HEK293T (cell line): ENCODE measurements at regions not wholly inside any gene's neighbourhood (a gene's known extent, or its start where the extent isn't known, plus 50 kb on each side); places are given as distances from the start of the nearest gene placed in this dataset.

ENCODE experiments used
- CTCF ChIA-PET: fragments of 350-600 bp; formaldehyde crosslinking; extraction: SDS; loops from one replicate; lab custom pipeline; 2021; ENCODE audit warnings: antibody characterized with exemption, inconsistent platforms; lab: Yijun Ruan, JAX
- POLR2A ChIA-PET: fragments of 350-600 bp; formaldehyde crosslinking; extraction: SDS; loops from one replicate; lab custom pipeline; 2020; ENCODE audit warnings: antibody characterized with exemption, inconsistent platforms; lab: Yijun Ruan, JAX
- DNase-seq: peaks from one replicate; pipeline ENCODE4 v3.0.0; 2012; ENCODE audit warnings: mixed read lengths; ENCODE audit errors: extremely low spot score
- ARNT ChIP-seq: fragments of 450-650 bp; IDR thresholded peaks from 2 replicates; pipeline ENCODE4 v1.6.1; 2017; ENCODE audit warnings: mild to moderate bottlenecking
- BHLHE40 ChIP-seq: fragments of 450-650 bp; IDR thresholded peaks from 2 replicates; pipeline ENCODE4 v1.6.1; 2016; ENCODE audit warnings: mild to moderate bottlenecking, moderate library complexity, borderline replicate concordance
- CTBP1 ChIP-seq: fragments of 450-650 bp; IDR thresholded peaks from 2 replicates; pipeline ENCODE4 v1.6.1; 2016; ENCODE audit warnings: borderline replicate concordance
- ELF4 ChIP-seq: fragments of 450-650 bp; IDR thresholded peaks from 2 replicates; pipeline ENCODE4 v1.6.1; 2017; ENCODE audit warnings: antibody characterized with exemption
- FOXA1 ChIP-seq: fragments of 450-650 bp; IDR thresholded peaks from 2 replicates; pipeline ENCODE4 v1.6.1; 2016; ENCODE audit warnings: mild to moderate bottlenecking
- FOXK2 ChIP-seq: fragments of 450-650 bp; IDR thresholded peaks from 2 replicates; pipeline ENCODE4 v1.6.1; 2016; ENCODE audit warnings: mild to moderate bottlenecking
- FOXM1 ChIP-seq: fragments of 450-650 bp; IDR thresholded peaks from 2 replicates; pipeline ENCODE4 v1.6.1; 2017; ENCODE audit warnings: mild to moderate bottlenecking, borderline replicate concordance
- HDGF ChIP-seq: fragments of 450-650 bp; IDR thresholded peaks from 2 replicates; pipeline ENCODE4 v1.6.1; 2017; ENCODE audit warnings: antibody characterized with exemption, borderline replicate concordance
- L3MBTL2 ChIP-seq: fragments of 450-650 bp; conservative IDR thresholded peaks from 2 replicates; pipeline ENCODE4 v1.6.1; 2016; ENCODE audit warnings: mild to moderate bottlenecking
- LEF1 ChIP-seq: fragments of 450-650 bp; IDR thresholded peaks from 2 replicates; pipeline ENCODE4 v1.6.1; 2017; ENCODE audit warnings: mild to moderate bottlenecking, borderline replicate concordance
- NFRKB ChIP-seq: fragments of 450-650 bp; IDR thresholded peaks from 2 replicates; pipeline ENCODE4 v1.6.1; 2016; ENCODE audit warnings: mild to moderate bottlenecking, moderate library complexity
- SP1 ChIP-seq: fragments of 450-650 bp; IDR thresholded peaks from 2 replicates; pipeline ENCODE4 v1.6.1; 2017
- SUZ12 ChIP-seq: fragments of 450-650 bp; IDR thresholded peaks from 2 replicates; pipeline ENCODE4 v1.6.1; 2016; ENCODE audit warnings: mild to moderate bottlenecking
- TARDBP ChIP-seq: fragments of 450-650 bp; IDR thresholded peaks from 2 replicates; pipeline ENCODE4 v1.6.1; 2016
- ZNF384 ChIP-seq: fragments of 450-650 bp; IDR thresholded peaks from 2 replicates; pipeline ENCODE4 v1.6.1; 2016
- TF ChIP-seq, protein P1 (sequence below): fragments of 450-650 bp; IDR thresholded peaks from 2 replicates; pipeline ENCODE4 v1.6.1; 2016

DNA sequence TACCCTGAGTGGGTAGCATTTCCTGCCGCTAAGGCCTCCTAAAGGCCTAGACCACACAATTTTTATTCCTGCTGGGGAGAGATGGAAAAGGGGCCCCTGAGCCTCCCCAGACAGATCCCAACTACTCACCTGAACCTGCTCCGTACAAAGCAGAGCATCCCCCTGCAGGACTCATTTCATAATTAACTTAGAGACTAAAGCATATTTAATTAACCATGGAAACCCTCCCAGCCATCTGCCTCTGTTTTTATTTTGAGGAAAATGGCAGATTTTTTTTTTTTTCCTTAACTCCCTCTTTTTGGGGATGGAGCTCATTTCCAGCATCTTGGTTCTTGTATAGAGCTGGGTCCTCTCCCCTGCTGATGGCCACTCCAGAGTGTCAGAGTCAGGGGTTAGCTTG is 96.5 kb upstream of the CRHR1 start:
- POLR2A ChIA-PET: no interaction called here
- TF ChIP-seq LEF1: no peak
- no peak for TF ChIP-seq ELF4
- TF ChIP-seq FOXK2: no peak
- no peak for TF ChIP-seq HDGF
- no peak for TF ChIP-seq ARNT
- no peak for TF ChIP-seq FOXM1
- TF ChIP-seq L3MBTL2: no peak
- TF ChIP-seq TARDBP: no peak
- no peak for TF ChIP-seq FOXA1
- no peak for TF ChIP-seq ZNF384
- TF ChIP-seq CTBP1: no peak
- no peak for TF ChIP-seq NFRKB
- TF ChIP-seq, protein P1, sequence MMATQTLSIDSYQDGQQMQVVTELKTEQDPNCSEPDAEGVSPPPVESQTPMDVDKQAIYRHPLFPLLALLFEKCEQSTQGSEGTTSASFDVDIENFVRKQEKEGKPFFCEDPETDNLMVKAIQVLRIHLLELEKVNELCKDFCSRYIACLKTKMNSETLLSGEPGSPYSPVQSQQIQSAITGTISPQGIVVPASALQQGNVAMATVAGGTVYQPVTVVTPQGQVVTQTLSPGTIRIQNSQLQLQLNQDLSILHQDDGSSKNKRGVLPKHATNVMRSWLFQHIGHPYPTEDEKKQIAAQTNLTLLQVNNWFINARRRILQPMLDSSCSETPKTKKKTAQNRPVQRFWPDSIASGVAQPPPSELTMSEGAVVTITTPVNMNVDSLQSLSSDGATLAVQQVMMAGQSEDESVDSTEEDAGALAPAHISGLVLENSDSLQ: no peak
- DNase-seq: no peak
- CTCF ChIA-PET: no interaction called here

DNA sequence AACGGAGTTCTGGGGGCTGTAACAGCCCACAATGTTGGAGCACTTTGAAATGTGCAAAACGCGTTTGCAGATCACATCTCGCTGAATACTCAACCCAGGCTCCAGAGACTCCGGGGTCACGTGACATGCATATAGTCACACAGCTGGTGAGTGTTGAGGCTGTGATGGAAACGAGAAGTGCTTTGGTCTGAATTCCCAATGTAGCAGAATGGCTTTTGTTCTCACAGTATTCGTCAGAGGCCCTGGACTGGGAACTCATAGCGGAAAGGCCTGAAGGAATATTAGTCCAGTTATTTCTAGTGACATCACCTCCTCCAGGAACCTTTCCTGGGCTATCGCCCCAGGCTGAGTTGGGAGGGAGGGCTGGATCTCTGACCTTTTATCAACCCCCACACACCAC is 95.8 kb upstream of the CRHR1 start:
- POLR2A ChIA-PET: no interaction called here
- CTCF ChIA-PET: no interaction called here
- TF ChIP-seq ARNT (no peak), BHLHE40 (no peak), L3MBTL2 (no peak), SP1 (no peak), FOXM1 (no peak), LEF1 (no peak), SUZ12 (no peak), NFRKB (no peak), ZNF384 (no peak), FOXA1 (no peak), ELF4 (no peak)
- TF ChIP-seq, protein P1: no peak
- DNase-seq: no peak

DNA sequence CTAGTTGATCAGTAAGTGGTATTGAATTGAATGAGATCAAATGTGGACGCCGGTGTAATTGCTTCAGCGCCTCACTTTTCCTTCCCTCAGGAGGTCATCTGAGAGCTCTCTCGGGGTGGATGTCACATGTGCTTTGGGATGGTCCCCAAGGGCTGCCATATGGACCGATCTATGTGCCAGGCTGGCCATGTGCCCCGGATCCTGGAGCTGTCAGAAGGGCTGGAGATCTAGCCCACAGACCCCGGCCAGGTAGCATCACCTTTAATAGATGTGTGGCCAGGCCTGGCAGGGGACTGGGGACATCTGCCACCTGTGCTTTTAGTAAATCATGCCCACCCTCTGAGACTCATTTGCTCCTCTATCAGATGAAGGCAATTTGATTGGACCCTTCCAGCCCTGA is 95.3 kb upstream of the CRHR1 start:
- ChIA-PET CTCF (no interaction called here), POLR2A (no interaction called here)
- no peak for DNase-seq
- TF ChIP-seq HDGF: no peak
- TF ChIP-seq LEF1: no peak
- no peak for TF ChIP-seq L3MBTL2
- TF ChIP-seq ARNT: no peak
- TF ChIP-seq TARDBP: no peak
- no peak for TF ChIP-seq ZNF384
- no peak for TF ChIP-seq SP1
- TF ChIP-seq NFRKB: no peak
- TF ChIP-seq BHLHE40: no peak
- TF ChIP-seq FOXM1: no peak

DNA sequence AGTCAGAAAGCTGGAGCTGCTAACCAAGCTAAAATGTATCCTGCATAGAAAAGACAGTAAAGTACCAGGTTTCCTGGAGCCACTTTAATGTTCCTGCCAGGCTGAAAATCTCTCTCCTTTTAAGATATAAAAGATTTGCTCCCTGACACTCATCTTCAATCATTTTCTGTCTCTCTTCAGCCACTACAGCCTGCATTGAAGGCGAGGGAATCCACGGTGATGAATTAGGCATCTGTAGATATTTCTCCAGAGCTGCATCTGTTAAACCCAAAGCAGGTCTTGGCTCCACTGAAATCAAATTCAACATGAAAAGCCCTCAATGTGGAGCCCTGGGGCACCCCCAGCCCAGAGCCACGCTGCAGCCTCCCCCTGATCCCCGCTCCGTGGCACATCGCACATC is 94.7 kb upstream of the CRHR1 start:
- DNase-seq: no peak
- TF ChIP-seq ARNT (no peak), FOXA1 (no peak)
- ChIA-PET CTCF (no interaction called here), POLR2A (no interaction called here)

DNA sequence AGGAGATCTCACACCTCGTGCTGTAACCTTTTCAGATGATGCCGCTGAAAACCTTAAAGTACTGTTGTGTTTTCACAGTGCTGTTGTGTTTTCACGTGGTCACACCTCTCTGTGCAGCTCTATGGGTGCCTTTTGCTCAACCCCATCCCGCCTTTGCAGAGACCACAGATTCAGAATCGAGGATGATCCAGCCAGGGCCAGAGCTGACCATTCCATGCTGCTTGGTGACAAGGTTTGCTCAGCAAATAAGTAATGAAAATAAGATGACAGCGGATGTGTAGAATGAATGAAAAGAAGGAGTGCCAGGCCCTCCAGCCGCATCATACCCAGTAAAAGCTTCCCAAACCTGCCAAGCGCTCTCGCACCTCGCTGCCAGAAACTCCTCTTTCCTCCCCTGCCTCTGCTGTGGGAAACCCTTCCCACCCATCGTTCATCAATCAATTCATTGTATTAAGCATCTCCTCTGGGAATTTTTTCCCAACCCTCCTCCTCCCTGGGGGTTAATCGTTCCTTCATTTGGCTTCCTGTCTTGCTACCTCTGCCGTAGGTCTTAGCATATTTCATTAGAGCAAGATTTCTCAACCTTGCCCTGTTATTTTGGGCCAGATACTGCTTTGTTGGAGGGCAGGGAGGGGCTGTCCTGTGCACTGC is 93.4 kb upstream of the CRHR1 start:
- CTCF ChIA-PET: interaction anchor here (0.7 kb wide), 2 partner anchors 9 to 161 kb away, joined by 3 read pairs; no protein-coding TSS in a partner anchor
- TF ChIP-seq SUZ12: no peak
- no peak for TF ChIP-seq TARDBP
- TF ChIP-seq LEF1: no peak
- TF ChIP-seq CTBP1: no peak
- TF ChIP-seq, protein P1: no peak
- no peak for TF ChIP-seq FOXA1
- TF ChIP-seq BHLHE40: no peak
- no peak for TF ChIP-seq L3MBTL2
- TF ChIP-seq ELF4: no peak
- no peak for TF ChIP-seq HDGF
- TF ChIP-seq SP1: no peak
- TF ChIP-seq NFRKB: no peak
- TF ChIP-seq FOXM1: no peak
- no peak for TF ChIP-seq FOXK2
- no peak for TF ChIP-seq ARNT
- no peak for TF ChIP-seq ZNF384
- DNase-seq: no peak
- POLR2A ChIA-PET: no interaction called here

DNA sequence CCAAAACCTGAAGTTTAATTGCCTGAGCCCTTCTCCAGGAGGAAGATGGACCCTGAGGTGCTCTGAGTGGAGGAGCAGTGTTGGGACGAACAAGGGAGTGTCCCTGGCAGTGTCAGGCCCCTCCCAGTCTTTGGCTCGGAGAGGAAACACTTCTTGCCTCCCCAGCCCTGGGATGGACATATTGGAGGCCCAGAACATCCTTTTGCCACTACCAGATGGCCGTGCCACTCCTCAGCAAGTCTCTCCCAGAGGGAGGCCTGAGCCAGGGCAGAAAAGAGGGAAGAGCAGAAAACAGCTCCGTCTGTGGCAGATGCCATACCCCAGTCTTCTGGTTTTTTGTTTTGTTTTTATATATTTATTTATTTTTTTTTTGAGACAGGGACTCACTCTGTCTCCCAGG is 91.5 kb upstream of the CRHR1 start:
- no peak for TF ChIP-seq ARNT
- TF ChIP-seq BHLHE40: no peak
- TF ChIP-seq NFRKB: no peak
- TF ChIP-seq FOXM1: no peak
- no peak for TF ChIP-seq SP1
- no peak for TF ChIP-seq ELF4
- no peak for TF ChIP-seq FOXA1
- no peak for TF ChIP-seq CTBP1
- no peak for TF ChIP-seq FOXK2
- no peak for TF ChIP-seq LEF1
- TF ChIP-seq L3MBTL2: no peak
- TF ChIP-seq SUZ12: no peak
- TF ChIP-seq ZNF384: no peak
- TF ChIP-seq, protein P1: no peak
- no peak for TF ChIP-seq HDGF
- POLR2A ChIA-PET: no interaction called here
- CTCF ChIA-PET: no interaction called here
- DNase-seq: no peak
